GM12872 (cell line): ENCODE measurements at regions not wholly inside any gene's neighbourhood (a gene's known extent, or its start where the extent isn't known, plus 50 kb on each side); places are given as distances from the start of the nearest gene placed in this dataset.

Source experiments
- TF ChIP-seq, protein P1 (sequence below): IDR thresholded peaks from 3 replicates; pipeline ENCODE4 v1.5.1; 2011; ENCODE audit warnings: low read depth, mild to moderate bottlenecking, low read length, moderate library complexity; ENCODE audit not compliant: insufficient read depth

GRCh38 chr11:112509300-112509699 lies 248.6 kb upstream of the PLET1 start:
- TF ChIP-seq, protein P1, sequence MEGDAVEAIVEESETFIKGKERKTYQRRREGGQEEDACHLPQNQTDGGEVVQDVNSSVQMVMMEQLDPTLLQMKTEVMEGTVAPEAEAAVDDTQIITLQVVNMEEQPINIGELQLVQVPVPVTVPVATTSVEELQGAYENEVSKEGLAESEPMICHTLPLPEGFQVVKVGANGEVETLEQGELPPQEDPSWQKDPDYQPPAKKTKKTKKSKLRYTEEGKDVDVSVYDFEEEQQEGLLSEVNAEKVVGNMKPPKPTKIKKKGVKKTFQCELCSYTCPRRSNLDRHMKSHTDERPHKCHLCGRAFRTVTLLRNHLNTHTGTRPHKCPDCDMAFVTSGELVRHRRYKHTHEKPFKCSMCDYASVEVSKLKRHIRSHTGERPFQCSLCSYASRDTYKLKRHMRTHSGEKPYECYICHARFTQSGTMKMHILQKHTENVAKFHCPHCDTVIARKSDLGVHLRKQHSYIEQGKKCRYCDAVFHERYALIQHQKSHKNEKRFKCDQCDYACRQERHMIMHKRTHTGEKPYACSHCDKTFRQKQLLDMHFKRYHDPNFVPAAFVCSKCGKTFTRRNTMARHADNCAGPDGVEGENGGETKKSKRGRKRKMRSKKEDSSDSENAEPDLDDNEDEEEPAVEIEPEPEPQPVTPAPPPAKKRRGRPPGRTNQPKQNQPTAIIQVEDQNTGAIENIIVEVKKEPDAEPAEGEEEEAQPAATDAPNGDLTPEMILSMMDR: no peak

DNA sequence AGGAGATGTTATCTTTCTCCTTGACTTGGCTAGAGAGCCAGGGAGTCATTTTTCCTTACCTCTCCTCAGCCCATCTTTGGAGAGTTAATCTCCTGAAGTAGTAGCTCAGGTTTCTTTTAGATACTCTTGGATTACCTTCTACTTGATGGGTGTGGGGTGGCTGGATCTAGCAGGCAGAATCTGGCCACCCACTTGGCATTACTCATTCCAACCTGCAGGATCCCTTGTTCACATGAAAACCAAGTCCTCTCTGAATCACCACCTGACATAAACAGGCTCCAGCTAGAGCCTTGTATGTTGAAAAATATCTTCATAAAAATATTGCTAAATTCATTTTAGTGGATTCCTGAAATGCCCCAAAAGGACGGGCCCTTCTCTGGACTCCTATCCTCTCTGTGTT lies 250.6 kb upstream of the PLET1 start:
- TF ChIP-seq, protein P1: no peak

DNA sequence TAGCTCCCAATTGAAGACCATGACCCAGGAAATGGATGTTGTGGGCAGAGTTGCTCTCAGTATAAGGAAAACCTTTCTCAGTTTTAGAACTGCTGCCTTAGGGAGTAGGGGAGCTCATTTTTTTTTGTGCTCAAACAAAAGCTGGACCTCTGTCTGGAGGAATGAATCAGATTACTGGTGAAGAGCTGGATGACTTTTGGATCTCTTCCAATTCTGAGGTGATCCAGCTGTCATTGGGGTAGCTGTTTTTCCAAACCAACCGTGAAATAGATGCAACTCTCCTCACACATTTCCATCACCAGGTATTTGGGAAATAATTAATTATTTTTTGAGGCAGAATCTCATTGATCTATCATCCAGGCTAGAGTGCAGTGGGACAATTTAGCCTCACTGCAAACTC lies 251.3 kb upstream of the PLET1 start:
- TF ChIP-seq, protein P1: no peak

GRCh38 chr11:112513417-112513816 lies 252.8 kb upstream of the PLET1 start:
- TF ChIP-seq, protein P1: no peak

DNA sequence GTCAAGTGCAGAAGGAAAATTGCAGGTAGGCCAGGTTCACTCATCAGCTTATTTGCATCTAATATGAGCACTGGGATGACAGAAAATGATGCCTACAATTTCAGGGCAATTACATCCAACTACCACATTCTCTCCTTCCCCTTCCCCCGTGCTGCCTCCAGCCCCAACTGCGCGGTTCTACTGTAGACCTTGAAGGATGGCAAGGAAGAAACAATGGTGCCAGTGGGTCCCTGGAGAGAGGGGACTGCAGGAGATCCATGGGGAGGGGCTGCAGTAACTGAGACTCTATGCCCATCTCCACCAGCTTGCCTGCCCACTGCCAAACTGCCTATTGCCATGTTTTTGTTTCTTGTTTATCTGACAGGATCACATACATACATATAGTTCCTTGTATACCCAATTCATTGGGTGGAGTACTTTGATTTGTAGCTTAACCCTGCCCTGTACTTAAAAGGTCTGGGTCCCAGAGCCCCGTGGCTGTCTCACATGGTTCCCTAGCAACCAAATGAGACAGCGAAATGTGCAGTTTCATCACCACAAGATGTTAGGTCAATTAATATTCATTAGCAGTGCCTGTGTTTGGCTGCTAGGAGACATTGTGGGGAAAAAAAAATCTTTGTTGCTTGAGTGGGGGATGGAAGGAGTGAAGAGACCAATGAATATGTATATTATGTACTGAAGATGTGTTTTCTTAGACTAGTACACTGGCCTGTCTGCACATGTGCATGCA lies 253.5 kb upstream of the PLET1 start:
- TF ChIP-seq, protein P1: no peak

GRCh38 chr11:112516261-112516660 lies 255.6 kb upstream of the PLET1 start:
- TF ChIP-seq, protein P1: no peak

DNA sequence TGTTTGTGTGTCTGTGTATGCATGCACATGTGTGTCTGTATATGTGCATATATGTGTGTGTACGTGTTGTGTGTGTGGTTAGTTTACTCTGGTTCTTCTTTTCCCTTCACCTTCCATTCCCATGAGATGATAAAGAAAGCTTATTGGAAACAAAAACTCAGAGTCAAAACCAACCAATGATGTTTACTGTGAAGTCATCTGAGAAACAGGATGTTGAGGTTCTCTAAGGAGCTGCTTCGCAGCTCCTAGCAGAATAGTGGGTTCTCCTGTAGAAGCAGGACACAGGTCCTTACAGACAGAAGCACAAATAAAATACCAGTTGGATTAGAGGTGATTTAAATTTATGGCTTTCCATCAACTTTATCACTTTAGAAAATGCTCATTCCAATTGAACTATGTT lies 256.1 kb upstream of the PLET1 start:
- TF ChIP-seq, protein P1: no peak

GRCh38 chr11:112518371-112518770 lies 257.7 kb upstream of the PLET1 start:
- TF ChIP-seq, protein P1: no peak
